Osteocyte (in vitro differentiated cells): ENCODE measurements at regions not wholly inside any gene's neighbourhood (a gene's known extent, or its start where the extent isn't known, plus 50 kb on each side); places are given as distances from the start of the nearest gene placed in this dataset.

Source experiments
- DNase-seq: peaks from one replicate; pipeline ENCODE4 v3.0.0; 2021; ENCODE audit warnings: mixed read lengths; ENCODE audit not compliant: unreplicated experiment; ENCODE audit errors: extremely low spot score
- H3K27ac Mint-ChIP-seq: one replicate; pipeline ENCODE4 v1.8.0; 2021; ENCODE audit warnings: mild to moderate bottlenecking, mixed read lengths; ENCODE audit not compliant: unreplicated experiment
- H3K27me3 Mint-ChIP-seq: one replicate; pipeline ENCODE4 v1.8.0; 2021; ENCODE audit warnings: mixed read lengths; ENCODE audit not compliant: unreplicated experiment
- H3K36me3 Mint-ChIP-seq: one replicate; pipeline ENCODE4 v1.8.0; 2021; ENCODE audit warnings: mixed read lengths; ENCODE audit not compliant: unreplicated experiment
- H3K4me1 Mint-ChIP-seq: one replicate; pipeline ENCODE4 v1.8.0; 2021; ENCODE audit warnings: mixed read lengths; ENCODE audit not compliant: unreplicated experiment
- H3K4me3 Mint-ChIP-seq: one replicate; pipeline ENCODE4 v1.8.0; 2021; ENCODE audit warnings: mild to moderate bottlenecking, moderate library complexity, mixed read lengths; ENCODE audit not compliant: unreplicated experiment
- H3K9me3 Mint-ChIP-seq: one replicate; pipeline ENCODE4 v1.8.0; 2021; ENCODE audit warnings: mixed read lengths; ENCODE audit not compliant: unreplicated experiment
- TF ChIP-seq, protein P1 (sequence below): fragments of 200-600 bp; sonication (generic); IDR thresholded peaks from 2 replicates; pipeline ENCODE4 v1.5.0; 2021; ENCODE audit warnings: antibody characterized with exemption, mild to moderate bottlenecking, moderate library complexity

GRCh38 chr3:147654827-147655226, 245.7 kb downstream of the ZIC1 start:
- H3K27ac Mint-ChIP-seq: no peak overlapping the region

DNA sequence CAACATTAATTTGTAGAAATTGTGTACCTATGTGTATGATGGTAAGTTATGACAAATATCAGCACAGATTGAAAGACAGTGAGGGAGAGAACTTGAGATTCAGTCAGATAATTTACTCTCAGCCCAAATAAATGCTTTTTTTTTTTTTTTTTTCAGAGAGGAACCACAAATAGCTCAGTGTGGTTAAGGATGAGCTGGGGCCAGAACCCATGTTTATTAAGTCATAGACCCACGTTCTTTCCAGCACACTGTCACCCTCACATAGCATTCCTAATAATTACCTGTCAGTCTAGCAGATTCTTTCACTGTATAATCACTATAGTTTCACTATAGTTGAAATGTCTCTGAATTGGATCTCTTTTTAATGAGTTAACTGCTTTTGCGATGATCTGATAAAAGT, 246.1 kb downstream of the ZIC1 start:
- Mint-ChIP-seq H3K4me3 (no peak overlapping the region), H3K4me1 (peaks cover 7% of the 10 kb centered on the region)

More at GRCh38 chr3:147654827-147655226, 245.7 kb downstream of the ZIC1 start:
- no peak overlapping the region for H3K4me3 Mint-ChIP-seq
- peaks cover 7% of the 10 kb centered on the region for H3K4me1 Mint-ChIP-seq
- no peak for DNase-seq
- H3K9me3 Mint-ChIP-seq: peaks cover 4% of the 10 kb centered on the region
- TF ChIP-seq, protein P1, sequence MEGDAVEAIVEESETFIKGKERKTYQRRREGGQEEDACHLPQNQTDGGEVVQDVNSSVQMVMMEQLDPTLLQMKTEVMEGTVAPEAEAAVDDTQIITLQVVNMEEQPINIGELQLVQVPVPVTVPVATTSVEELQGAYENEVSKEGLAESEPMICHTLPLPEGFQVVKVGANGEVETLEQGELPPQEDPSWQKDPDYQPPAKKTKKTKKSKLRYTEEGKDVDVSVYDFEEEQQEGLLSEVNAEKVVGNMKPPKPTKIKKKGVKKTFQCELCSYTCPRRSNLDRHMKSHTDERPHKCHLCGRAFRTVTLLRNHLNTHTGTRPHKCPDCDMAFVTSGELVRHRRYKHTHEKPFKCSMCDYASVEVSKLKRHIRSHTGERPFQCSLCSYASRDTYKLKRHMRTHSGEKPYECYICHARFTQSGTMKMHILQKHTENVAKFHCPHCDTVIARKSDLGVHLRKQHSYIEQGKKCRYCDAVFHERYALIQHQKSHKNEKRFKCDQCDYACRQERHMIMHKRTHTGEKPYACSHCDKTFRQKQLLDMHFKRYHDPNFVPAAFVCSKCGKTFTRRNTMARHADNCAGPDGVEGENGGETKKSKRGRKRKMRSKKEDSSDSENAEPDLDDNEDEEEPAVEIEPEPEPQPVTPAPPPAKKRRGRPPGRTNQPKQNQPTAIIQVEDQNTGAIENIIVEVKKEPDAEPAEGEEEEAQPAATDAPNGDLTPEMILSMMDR: no peak
- H3K36me3 Mint-ChIP-seq: no peaks in the 10 kb centered on the region
- H3K27me3 Mint-ChIP-seq: no peaks in the 10 kb centered on the region

GRCh38 chr3:147656023-147656422, 246.9 kb downstream of the ZIC1 start:
- H3K4me3 Mint-ChIP-seq: no peak overlapping the region
- no peak for DNase-seq
- H3K27me3 Mint-ChIP-seq: no peaks in the 10 kb centered on the region
- no peaks in the 10 kb centered on the region for H3K36me3 Mint-ChIP-seq
- H3K27ac Mint-ChIP-seq: no peak overlapping the region
- peaks cover 7% of the 10 kb centered on the region for H3K4me1 Mint-ChIP-seq
- peaks cover 4% of the 10 kb centered on the region for H3K9me3 Mint-ChIP-seq
- TF ChIP-seq, protein P1: no peak

More for the DNA sequence above, 246.1 kb downstream of the ZIC1 start:
- Mint-ChIP-seq H3K27me3 (no peaks in the 10 kb centered on the region), H3K36me3 (no peaks in the 10 kb centered on the region), H3K27ac (no peak overlapping the region), H3K9me3 (peaks cover 4% of the 10 kb centered on the region)
- DNase-seq: no peak
- TF ChIP-seq, protein P1: no peak

- H3K4me3 Mint-ChIP-seq: no peak overlapping the region
- no peak overlapping the region for H3K27ac Mint-ChIP-seq
- no peak for DNase-seq
- TF ChIP-seq, protein P1: no peak
- H3K4me1 Mint-ChIP-seq: no peaks in the 10 kb centered on the region
- H3K27me3 Mint-ChIP-seq: no peaks in the 10 kb centered on the region
- no peaks in the 10 kb centered on the region for H3K9me3 Mint-ChIP-seq
- no peaks in the 10 kb centered on the region for H3K36me3 Mint-ChIP-seq
Observed at GRCh38 chr3:147661916-147662315, 252.8 kb downstream of the ZIC1 start.

GRCh38 chr3:147662705-147663104, 253.5 kb downstream of the ZIC1 start:
- Mint-ChIP-seq H3K27me3 (no peaks in the 10 kb centered on the region), H3K27ac (no peak overlapping the region), H3K9me3 (no peaks in the 10 kb centered on the region), H3K4me3 (no peak overlapping the region), H3K36me3 (no peaks in the 10 kb centered on the region), H3K4me1 (no peaks in the 10 kb centered on the region)
- no peak for DNase-seq
- TF ChIP-seq, protein P1: no peak
